ENCODE measurements at regions not wholly inside any gene's neighbourhood (a gene's known extent, or its start where the extent isn't known, plus 50 kb on each side); places are given as distances from the start of the nearest gene placed in this dataset.
A peak's percentile ranks its signal among the peaks of the same experiment; 100 is the strongest.

DNA sequence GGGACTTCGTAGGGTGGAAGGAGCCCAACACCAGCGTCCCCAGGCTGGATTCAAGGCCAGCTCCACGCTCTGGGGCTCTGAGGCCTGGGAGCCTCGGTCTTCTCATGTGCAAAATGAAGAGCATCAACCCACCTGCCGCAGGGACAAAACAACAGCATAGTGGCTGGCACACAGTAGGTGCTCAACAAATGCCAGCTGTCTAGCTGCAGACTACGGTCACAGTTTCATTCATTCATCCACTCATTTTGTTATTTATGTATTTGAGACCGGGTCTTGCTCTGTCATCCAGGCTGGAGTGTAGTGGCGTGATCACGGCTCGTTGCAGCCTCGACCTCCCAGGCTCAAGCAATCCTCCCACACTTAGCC lies 60.7 kb downstream of the CEBPB start:
- H3K4me1 Mint-ChIP-seq (ENCODE audit: low read depth), result no peaks in the 10 kb centered on the region
- no peak for ATAC-seq (replicated peaks in 1 of 2)
- H3K27me3 Mint-ChIP-seq (ENCODE audit: low read depth), result peaks cover 11% of the 10 kb centered on the region
- no peak overlapping the region for H3K4me3 Mint-ChIP-seq
- H3K9me3 Mint-ChIP-seq, result no peaks in the 10 kb centered on the region
- DNase-seq, result no peak
- no peak overlapping the region for H3K27ac Mint-ChIP-seq
- H3K36me3 Mint-ChIP-seq (ENCODE audit: insufficient read depth in 2 of 2), result no peaks in the 10 kb centered on the region

DNA sequence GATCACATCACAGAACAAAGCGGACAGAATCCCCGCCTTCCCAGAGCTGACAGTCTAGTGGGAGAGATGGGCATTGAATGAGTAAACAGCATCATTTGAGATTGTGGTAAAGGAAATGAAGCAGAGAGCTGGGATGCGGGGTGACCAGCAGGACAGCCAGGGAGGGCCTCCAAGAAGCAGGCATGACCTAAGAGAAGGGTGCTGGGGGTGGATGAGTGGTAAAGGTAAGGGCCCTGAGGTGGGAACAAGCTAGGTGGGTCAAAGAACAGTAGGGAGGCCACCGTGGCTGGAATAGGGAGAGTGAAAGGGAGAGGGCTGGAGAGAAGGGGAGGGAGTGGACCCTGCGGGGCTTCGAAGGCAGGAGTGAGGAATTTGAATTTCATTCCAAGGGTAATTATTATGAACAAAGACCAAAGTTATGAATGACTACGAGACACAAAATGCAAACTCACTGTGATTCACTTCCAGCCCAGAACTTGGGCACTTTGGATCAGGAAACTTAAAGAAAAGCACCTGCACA lies 61.4 kb downstream of the CEBPB start:
- H3K9me3 Mint-ChIP-seq, result no peaks in the 10 kb centered on the region
- no peak overlapping the region for H3K27ac Mint-ChIP-seq
- H3K36me3 Mint-ChIP-seq (ENCODE audit: insufficient read depth in 2 of 2), result no peaks in the 10 kb centered on the region
- no peaks in the 10 kb centered on the region for H3K4me1 Mint-ChIP-seq (ENCODE audit: low read depth)
- ATAC-seq (replicated peaks in 1 of 2) (no peak), DNase-seq (no peak)
- no peak overlapping the region for H3K4me3 Mint-ChIP-seq
- H3K27me3 Mint-ChIP-seq (ENCODE audit: low read depth), result peaks cover 11% of the 10 kb centered on the region

DNA sequence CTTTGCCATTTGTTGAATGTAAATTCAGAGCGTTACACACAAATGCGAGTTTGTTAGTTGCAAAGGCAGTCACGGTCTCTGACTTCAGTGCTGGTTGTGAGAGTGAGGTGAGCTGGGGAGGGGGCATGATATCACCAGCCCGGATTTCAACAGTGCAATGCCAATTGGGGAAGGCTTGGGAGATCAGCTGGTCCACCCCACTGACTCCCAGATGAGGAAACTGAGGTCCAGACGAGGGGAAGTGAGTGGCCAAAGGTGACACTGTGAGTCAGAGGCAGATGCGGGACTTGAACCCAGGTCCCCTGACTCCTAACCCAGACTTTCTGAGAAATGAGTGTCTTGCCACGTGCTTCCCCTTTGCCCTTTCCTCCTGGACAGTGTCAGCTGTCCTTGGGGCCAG lies 62.1 kb downstream of the CEBPB start:
- Mint-ChIP-seq H3K27ac (no peak overlapping the region), H3K36me3 (ENCODE audit: insufficient read depth in 2 of 2) (no peaks in the 10 kb centered on the region), H3K4me3 (no peak overlapping the region), H3K27me3 (ENCODE audit: low read depth) (peaks cover 11% of the 10 kb centered on the region), H3K4me1 (ENCODE audit: low read depth) (no peaks in the 10 kb centered on the region), H3K9me3 (no peaks in the 10 kb centered on the region)
- ATAC-seq (replicated peaks in 1 of 2) (no peak), DNase-seq (no peak)

DNA sequence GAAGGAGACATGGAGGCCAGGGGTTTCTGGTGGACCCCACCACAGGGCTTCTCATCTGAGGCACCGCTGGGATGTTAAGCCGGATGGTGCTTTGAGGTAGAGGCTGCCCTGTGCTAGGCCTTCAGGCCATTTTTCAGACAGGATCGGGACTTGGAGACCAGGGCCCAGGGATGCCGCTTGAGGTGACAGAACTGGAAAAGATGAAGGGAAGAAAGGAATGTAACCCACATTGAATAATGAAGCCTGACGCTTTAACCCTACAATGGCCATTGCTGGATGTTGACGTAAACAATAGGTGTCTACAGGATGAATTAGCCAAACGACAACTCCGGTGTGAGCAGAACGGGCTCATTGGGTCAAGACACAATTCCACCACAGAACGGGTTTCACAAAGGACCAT lies 62.5 kb downstream of the CEBPB start:
- no peaks in the 10 kb centered on the region for H3K9me3 Mint-ChIP-seq
- H3K27ac Mint-ChIP-seq, result no peak overlapping the region
- ATAC-seq (replicated peaks in 1 of 2), result no peak
- no peak for DNase-seq
- H3K36me3 Mint-ChIP-seq (ENCODE audit: insufficient read depth in 2 of 2), result no peaks in the 10 kb centered on the region
- H3K27me3 Mint-ChIP-seq (ENCODE audit: low read depth), result peaks cover 11% of the 10 kb centered on the region
- no peak overlapping the region for H3K4me3 Mint-ChIP-seq
- H3K4me1 Mint-ChIP-seq (ENCODE audit: low read depth), result no peaks in the 10 kb centered on the region

DNA sequence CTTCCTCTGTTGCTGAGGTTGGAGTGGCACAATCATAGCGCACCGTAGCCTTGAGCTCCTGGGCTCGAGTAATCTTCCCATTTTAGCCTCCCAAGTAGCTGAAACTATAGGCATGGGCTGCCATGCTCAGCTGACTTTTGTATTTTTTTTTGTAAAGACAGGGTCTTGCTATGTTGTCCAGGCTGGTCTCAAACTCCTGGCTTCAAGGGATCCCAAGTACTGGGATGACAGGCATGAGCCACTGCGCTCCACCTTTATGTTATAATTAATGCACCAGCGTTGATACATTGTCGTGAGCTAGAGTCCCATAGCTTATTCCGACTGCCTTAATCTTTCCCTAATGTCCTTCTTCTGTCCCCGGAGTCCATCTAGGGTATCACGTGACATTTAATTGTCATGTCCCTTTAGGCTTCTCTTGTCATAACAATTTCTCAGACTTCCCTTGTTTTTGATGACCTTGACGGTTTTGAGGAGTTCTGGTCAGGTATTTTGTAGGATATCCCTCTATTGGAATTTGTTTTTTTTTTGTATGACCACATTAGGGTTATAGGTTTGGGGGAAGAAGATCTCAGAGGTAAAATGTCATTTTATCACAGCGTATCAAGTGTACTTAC lies 63.9 kb downstream of the CEBPB start:
- Mint-ChIP-seq H3K9me3 (no peaks in the 10 kb centered on the region), H3K27me3 (ENCODE audit: low read depth) (peaks cover 11% of the 10 kb centered on the region), H3K27ac (no peak overlapping the region), H3K4me1 (ENCODE audit: low read depth) (no peaks in the 10 kb centered on the region), H3K4me3 (no peak overlapping the region), H3K36me3 (ENCODE audit: insufficient read depth in 2 of 2) (no peaks in the 10 kb centered on the region)
- DNase-seq (no peak), ATAC-seq (replicated peaks in 1 of 2) (no peak)

DNA sequence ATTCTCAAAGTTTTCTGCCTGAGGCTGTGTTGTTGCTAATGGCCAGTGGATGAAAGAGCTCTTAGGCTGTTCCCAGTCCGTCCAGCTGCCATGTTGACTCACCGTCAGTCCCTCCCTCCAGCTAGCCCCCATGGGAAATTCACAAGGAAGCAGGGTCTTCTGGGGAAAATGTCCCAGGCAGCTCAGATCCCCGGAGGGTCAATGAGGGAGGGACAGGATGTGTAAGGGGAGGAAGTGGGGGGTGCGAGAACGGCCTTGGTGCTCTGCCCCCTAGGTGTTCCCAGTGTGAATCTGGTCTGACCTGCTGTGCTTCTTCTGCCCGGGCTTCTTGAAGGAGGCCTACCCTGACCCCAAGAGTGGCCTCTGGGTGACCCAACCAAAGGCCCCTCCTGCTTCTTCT lies 65.9 kb downstream of the CEBPB start:
- Mint-ChIP-seq H3K4me3 (no peak overlapping the region), H3K4me1 (ENCODE audit: low read depth) (no peaks in the 10 kb centered on the region), H3K27me3 (ENCODE audit: low read depth) (peaks cover 11% of the 10 kb centered on the region), H3K27ac (no peak overlapping the region), H3K36me3 (ENCODE audit: insufficient read depth in 2 of 2) (no peaks in the 10 kb centered on the region), H3K9me3 (no peaks in the 10 kb centered on the region)
- no peak for DNase-seq
- no peak for ATAC-seq (replicated peaks in 1 of 2)

DNA sequence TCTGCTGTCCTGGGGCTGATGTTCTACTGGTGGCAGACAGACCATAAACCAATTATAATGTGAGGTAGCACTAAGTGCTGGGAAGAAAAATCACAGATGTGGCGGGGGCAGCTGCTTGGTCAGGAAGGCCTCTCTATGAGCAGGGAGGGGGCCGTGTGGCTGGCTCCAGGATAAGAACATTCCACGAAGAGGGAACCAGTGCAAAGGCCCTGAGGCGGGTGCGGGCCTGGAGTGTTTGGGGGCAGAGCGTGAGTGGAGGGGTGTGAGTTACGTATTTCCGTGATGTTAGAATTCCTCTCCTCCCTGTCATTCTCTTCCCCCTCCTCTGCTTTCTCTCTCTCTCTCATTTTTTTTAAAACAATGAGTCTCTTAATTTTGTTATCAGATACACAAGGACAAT lies 67.2 kb downstream of the CEBPB start:
- H3K9me3 Mint-ChIP-seq, result no peaks in the 10 kb centered on the region
- peaks cover 11% of the 10 kb centered on the region for H3K27me3 Mint-ChIP-seq (ENCODE audit: low read depth)
- H3K27ac Mint-ChIP-seq, result no peak overlapping the region
- no peak for ATAC-seq (replicated peaks in 1 of 2)
- no peaks in the 10 kb centered on the region for H3K36me3 Mint-ChIP-seq (ENCODE audit: insufficient read depth in 2 of 2)
- no peak for DNase-seq
- no peaks in the 10 kb centered on the region for H3K4me1 Mint-ChIP-seq (ENCODE audit: low read depth)
- no peak overlapping the region for H3K4me3 Mint-ChIP-seq

DNA sequence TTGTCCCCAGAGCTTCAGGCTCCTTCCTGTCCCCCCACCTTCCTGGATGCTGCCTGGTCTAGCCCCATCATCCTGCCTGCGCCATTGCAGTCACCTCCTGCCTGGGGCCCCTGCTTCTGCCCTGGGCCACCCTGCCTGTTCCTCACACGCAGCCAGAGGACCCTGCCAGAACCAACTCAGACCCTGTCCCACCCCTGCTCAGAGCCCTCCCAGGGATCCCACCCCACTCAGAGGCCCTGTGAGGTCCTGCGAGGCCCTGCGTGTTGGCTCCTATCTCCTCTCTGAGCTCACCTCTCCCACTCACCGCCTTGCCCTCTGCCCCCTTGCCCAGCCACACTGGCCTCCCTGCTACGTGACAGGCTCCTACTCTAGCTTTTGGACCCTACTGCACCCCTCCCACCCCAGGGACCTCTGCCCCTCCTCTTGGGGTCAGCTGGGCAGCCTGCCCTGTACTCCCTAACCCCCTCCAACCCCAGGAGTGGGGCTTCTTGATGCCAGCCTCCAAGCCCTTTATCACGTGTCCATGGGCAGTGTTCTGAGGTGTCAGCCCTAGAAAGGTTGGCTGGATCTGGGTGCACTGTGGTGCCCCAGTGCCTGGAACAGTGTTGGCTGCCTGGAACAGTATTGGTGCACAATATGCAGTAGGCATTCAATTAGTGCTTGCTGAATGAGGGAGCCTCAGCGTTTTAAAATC lies 68.3 kb downstream of the CEBPB start:
- Mint-ChIP-seq H3K4me3 (no peak overlapping the region), H3K9me3 (no peaks in the 10 kb centered on the region), H3K27me3 (ENCODE audit: low read depth) (peaks cover 11% of the 10 kb centered on the region), H3K27ac (no peak overlapping the region), H3K4me1 (ENCODE audit: low read depth) (no peaks in the 10 kb centered on the region), H3K36me3 (ENCODE audit: insufficient read depth in 2 of 2) (no peaks in the 10 kb centered on the region)
- ATAC-seq (replicated peaks in 1 of 2), result no peak
- no peak for DNase-seq

DNA sequence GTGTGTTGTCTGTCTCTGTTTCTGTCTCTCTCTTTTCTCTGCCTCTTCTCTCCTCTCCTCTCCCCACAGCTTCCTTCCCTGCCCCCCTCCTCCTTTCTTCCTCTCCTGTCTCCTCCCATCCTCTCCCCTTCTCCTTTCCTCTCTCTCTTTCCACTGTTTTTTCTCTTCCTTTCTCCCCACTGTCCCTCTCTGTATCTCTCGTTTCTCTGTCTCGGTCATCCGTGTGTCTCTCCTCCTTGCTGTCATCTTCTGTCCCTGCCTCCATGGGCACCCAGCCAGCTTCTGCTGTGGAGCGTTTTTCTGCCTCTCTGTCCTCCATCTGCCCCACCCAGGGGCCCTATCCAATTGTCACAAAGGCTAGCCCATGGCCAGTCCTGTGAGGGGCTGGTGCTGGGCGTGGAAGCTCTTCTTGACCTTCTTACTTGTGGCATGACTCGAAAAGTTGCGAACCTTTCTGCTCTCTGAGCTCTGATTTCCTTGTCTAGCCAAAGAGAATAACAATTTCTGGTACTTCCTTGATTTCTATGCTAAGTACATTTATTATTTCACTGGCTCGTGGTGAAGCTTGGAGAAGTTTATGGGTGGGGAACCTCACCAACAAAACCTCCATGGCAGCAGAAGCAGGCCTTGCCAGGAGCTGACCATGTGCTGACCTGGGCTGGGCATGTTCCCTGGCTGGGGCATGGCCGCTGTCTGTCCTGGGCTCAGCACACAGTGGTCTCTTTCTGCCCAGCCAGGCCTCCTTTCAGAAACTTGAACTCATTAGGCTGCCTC lies 69.3 kb downstream of the CEBPB start:
- H3K27me3 Mint-ChIP-seq (ENCODE audit: low read depth), result peaks cover 6% of the 10 kb centered on the region
- DNase-seq (no peak), ATAC-seq (replicated peaks in 1 of 2) (no peak)
- no peak overlapping the region for H3K4me3 Mint-ChIP-seq
- H3K27ac Mint-ChIP-seq, result peak overlapping the region; percentile 43
- H3K4me1 Mint-ChIP-seq (ENCODE audit: low read depth), result no peaks in the 10 kb centered on the region
- no peaks in the 10 kb centered on the region for H3K36me3 Mint-ChIP-seq (ENCODE audit: insufficient read depth in 2 of 2)
- no peaks in the 10 kb centered on the region for H3K9me3 Mint-ChIP-seq

DNA sequence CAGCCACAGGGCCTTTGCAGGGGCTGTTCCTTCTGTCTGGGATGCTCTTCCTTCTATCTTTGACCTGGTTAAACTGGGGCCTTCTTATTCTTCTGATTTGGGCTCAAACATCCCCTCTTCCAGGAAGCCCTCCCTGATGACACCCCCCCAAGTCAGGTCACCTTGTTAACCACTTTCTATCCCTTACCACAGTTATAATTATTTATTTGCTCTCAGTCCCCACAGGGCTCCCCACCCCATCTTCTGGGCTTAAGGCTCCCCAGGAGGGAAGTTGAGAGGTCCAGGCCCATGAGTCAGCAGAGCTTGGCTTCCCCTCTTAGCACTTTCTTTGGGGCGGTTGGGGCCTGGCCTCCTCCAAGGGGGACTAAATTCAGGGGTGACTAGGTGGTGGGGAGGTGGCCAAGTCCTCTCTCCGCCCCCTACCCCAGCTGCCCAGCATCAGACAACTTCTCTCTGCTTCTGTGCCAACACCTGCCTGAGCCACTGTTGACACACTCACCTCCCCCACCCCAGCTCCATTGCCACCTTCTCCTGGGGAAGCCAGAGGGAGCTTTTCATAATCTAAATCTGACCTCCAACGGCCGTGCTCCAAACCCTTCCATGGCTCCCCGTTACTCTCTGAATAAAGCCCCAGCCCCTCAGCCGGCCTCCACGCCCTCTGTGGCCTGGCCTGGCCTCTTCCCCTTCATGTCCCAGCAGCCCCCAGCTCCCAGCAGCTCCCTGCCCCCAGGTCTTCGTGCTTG lies 70.0 kb downstream of the CEBPB start:
- no peaks in the 10 kb centered on the region for H3K36me3 Mint-ChIP-seq (ENCODE audit: insufficient read depth in 2 of 2)
- DNase-seq, result no peak
- H3K27ac Mint-ChIP-seq, result no peak overlapping the region
- ATAC-seq (replicated peaks in 1 of 2), result no peak
- H3K27me3 Mint-ChIP-seq (ENCODE audit: low read depth), result no peaks in the 10 kb centered on the region
- H3K9me3 Mint-ChIP-seq, result no peaks in the 10 kb centered on the region
- H3K4me3 Mint-ChIP-seq, result no peak overlapping the region
- peaks cover 5% of the 10 kb centered on the region for H3K4me1 Mint-ChIP-seq (ENCODE audit: low read depth)

DNA sequence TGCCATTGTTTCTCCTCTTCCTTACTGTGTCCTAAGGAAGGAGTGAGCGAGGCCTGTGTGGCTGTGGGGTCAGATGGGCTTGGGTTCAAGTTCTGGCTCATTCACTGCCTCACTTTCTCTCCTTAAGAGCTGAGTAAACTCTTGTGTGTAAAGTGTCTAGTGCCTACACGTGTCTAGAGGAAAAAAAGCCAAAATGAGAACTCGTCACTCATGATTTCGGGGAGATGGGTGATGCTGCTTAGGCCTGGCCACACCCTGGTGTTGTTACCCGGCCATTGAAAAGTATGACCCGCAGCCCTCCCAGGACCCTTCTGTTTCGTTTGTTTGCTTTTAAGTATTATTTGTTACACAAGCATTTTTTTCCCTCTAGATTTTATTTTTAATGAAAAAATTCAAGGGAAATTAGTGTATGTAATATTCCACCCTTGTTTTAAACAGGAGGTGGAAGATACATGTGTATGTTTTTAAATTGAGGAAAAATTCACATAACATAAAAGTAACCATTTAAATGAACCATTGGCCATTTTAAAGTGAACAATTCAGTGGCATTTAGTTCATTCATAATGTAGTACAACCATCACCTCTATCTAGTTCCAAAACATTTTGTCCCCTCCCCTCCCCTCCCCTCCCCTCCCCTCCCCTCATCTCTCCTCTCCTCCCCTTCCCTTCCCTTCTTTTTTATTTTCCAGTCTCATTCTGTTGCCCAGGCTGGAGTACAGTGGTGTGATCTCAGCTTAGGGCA lies 71.0 kb downstream of the CEBPB start:
- DNase-seq, result no peak
- Mint-ChIP-seq H3K4me1 (ENCODE audit: low read depth) (peaks cover 8% of the 10 kb centered on the region), H3K4me3 (no peak overlapping the region), H3K9me3 (no peaks in the 10 kb centered on the region), H3K27me3 (ENCODE audit: low read depth) (no peaks in the 10 kb centered on the region), H3K27ac (no peak overlapping the region), H3K36me3 (ENCODE audit: insufficient read depth in 2 of 2) (no peaks in the 10 kb centered on the region)
- ATAC-seq (replicated peaks in 1 of 2), result no peak

DNA sequence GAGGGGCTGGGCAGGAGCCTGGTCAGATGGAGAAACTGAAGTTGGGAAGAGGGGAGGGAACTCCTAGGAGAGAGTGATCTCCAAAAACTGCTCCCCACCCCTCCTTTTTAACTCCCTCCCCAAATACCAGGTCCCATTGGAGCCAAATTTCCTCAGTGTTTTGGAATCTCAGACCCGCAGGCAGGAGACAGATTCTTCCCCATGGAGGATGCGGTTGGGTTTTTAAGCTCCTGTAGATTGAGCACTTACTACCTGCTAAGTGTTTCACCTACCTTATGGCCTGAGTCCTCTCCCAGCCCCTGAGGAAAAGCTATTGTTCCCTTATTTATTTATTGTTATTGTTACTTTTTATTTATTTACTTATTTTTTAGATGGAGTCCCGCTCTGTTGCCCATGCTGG lies 73.2 kb downstream of the CEBPB start:
- H3K4me3 Mint-ChIP-seq, result no peak overlapping the region
- H3K4me1 Mint-ChIP-seq (ENCODE audit: low read depth), result peaks cover 8% of the 10 kb centered on the region
- no peaks in the 10 kb centered on the region for H3K9me3 Mint-ChIP-seq
- H3K36me3 Mint-ChIP-seq (ENCODE audit: insufficient read depth in 2 of 2), result no peaks in the 10 kb centered on the region
- H3K27ac Mint-ChIP-seq, result no peak overlapping the region
- ATAC-seq (replicated peaks in 1 of 2) (no peak), DNase-seq (no peak)
- H3K27me3 Mint-ChIP-seq (ENCODE audit: low read depth), result no peaks in the 10 kb centered on the region

Data from activated T-cell treated with anti-CD3 and anti-CD28 coated beads, Interleukin-2, amount 50 U/mL, for 72 hours (primary cell).